GM13976 (cell line): ENCODE measurements at regions not wholly inside any gene's neighbourhood (a gene's known extent, or its start where the extent isn't known, plus 50 kb on each side); places are given as distances from the start of the nearest gene placed in this dataset.

Experiments used
- DNase-seq: peaks from one replicate; pipeline ENCODE4 v3.0.0; 2012; ENCODE audit warnings: low spot score
- CTCF ChIP-seq: IDR thresholded peaks from 2 replicates; pipeline ENCODE4 v1.5.1; 2012; ENCODE audit warnings: borderline replicate concordance, mild to moderate bottlenecking; ENCODE audit not compliant: insufficient read depth; ENCODE audit errors: extremely low read depth, missing control alignments, control extremely low read depth
- in situ Hi-C: fragments of 300-500 bp; cut with MboI; formaldehyde crosslinking; loops from one replicate; pipeline ENCODE4 v1.12.0; 2022; ENCODE audit warnings: low sequenced_read_pairs, mixed read lengths, inconsistent platforms; ENCODE audit not compliant: unreplicated experiment

- in situ Hi-C loops = no loop called here
- no peak for TF ChIP-seq CTCF
Observed at GRCh38 chr6:23088761-23089160, 519.4 kb downstream of the HDGFL1 start.

GRCh38 chr6:23089981-23090380 is 520.6 kb downstream of the HDGFL1 start:
- no peak for TF ChIP-seq CTCF
- in situ Hi-C loops = no loop called here
- DNase-seq = no peak

More at GRCh38 chr6:23088761-23089160, 519.4 kb downstream of the HDGFL1 start:
- no peak for DNase-seq

- no peak for DNase-seq
- in situ Hi-C loops = no loop called here
- no peak for TF ChIP-seq CTCF
Observed at GRCh38 chr6:23091795-23092194, 522.4 kb downstream of the HDGFL1 start.

GRCh38 chr6:23096876-23097275 is 527.5 kb downstream of the HDGFL1 start:
- in situ Hi-C loops = no loop called here
- DNase-seq = no peak
- no peak for TF ChIP-seq CTCF

GRCh38 chr6:23097566-23097965 is 528.2 kb downstream of the HDGFL1 start:
- in situ Hi-C loops = no loop called here
- TF ChIP-seq CTCF = no peak
- no peak for DNase-seq

GRCh38 chr6:23106951-23107350 is 537.6 kb downstream of the HDGFL1 start:
- no peak for TF ChIP-seq CTCF
- in situ Hi-C loops = no loop called here
- no peak for DNase-seq

- in situ Hi-C loops = no loop called here
- DNase-seq = no peak
- TF ChIP-seq CTCF = no peak
Observed at GRCh38 chr6:23111984-23112383, 542.6 kb downstream of the HDGFL1 start.
